ENCODE measurements at regions not wholly inside any gene's neighbourhood (a gene's known extent, or its start where the extent isn't known, plus 50 kb on each side); places are given as distances from the start of the nearest gene placed in this dataset.

DNA sequence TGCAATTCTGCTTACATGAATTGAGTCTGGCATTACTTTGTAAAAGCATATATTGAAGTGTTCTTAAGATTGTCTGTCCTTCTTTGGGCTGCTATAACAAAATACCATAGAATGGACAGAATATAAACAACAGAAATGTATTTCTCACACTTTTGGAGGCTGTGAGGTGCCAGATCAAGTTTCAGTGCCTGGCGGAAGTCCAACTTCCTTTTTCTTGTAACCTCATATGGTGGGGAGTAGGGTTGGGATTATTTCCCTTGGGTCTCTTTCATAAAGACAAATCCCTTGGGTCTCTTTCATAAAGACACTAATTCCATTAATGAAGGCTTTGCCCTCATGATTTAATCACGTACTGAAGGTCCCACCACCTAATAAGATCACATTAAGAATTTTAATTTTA lies 199.3 kb upstream of the GRID2 start:
- H3K9me3 Mint-ChIP-seq = peaks cover 0 to 7% (median 0%) of the 10 kb centered on the region in 7 donors
- no peaks in the 10 kb centered on the region for H3K27me3 ChIP-seq (ENCODE audit: control insufficient read depth in 2 of 2, insufficient read depth in 2 of 2, low read length in 2 of 2)
- H3K4me1 Mint-ChIP-seq = peaks cover 18% of the 10 kb centered on the region
- H3K4me2 ChIP-seq (replicated peaks; ENCODE audit: extremely low read depth, low read length, poor library complexity, severe bottlenecking) = no peak overlapping the region
- H3K27me3 Mint-ChIP-seq (ENCODE audit: low read depth in 3 of 3) = no peaks in the 10 kb centered on the region
- H3K9me3 ChIP-seq (replicated peaks in 1 of 2; ENCODE audit: control insufficient read depth in 1 of 2, insufficient read depth in 1 of 2, low read length in 2 of 2) = no peaks in the 10 kb centered on the region
- H3K36me3 Mint-ChIP-seq = no peaks in the 10 kb centered on the region
- H3K27ac ChIP-seq (ENCODE audit: low read depth in 1 of 2, low read length in 2 of 2) = no peak overlapping the region
- H3K4me3 Mint-ChIP-seq = no peak overlapping the region
- no peaks in the 10 kb centered on the region for H4K20me1 ChIP-seq (ENCODE audit: insufficient read depth, low read length)
- no peaks in the 10 kb centered on the region for H3K36me3 ChIP-seq (replicated peaks in 1 of 2; ENCODE audit: control insufficient read depth in 1 of 2, insufficient read depth in 2 of 2, low read length in 2 of 2)
- no peak overlapping the region for H3K9ac ChIP-seq (ENCODE audit: insufficient read depth, low read length, poor library complexity, severe bottlenecking)
- H3K27ac Mint-ChIP-seq = peak overlapping the region in 1 of 7 donors; percentile 51
- no CpG with 5 or more reads among the region's 2 CpGs for WGBS (ENCODE audit: insufficient coverage)
- peak in 2 of 3 donors; percentile 32 for DNase-seq
- H3K79me2 ChIP-seq (ENCODE audit: insufficient read depth, low read length) = no peaks in the 10 kb centered on the region
- H3K4me1 ChIP-seq (ENCODE audit: control insufficient read depth in 1 of 2, insufficient read depth in 2 of 2, low read length in 2 of 2) = peaks cover 0 to 18% of the 10 kb centered on the region in 2 donors
- intact Hi-C loops (cut with micrococcal nuclease) = no loop called here
- H2AFZ ChIP-seq (ENCODE audit: insufficient read depth, low read depth, low read length, poor library complexity, severe bottlenecking) = no peak overlapping the region
- H3K4me3 ChIP-seq (replicated peaks in 1 of 3; ENCODE audit: low read depth in 2 of 3, low read length in 3 of 3) = no peak overlapping the region
- TF ChIP-seq, protein P1, sequence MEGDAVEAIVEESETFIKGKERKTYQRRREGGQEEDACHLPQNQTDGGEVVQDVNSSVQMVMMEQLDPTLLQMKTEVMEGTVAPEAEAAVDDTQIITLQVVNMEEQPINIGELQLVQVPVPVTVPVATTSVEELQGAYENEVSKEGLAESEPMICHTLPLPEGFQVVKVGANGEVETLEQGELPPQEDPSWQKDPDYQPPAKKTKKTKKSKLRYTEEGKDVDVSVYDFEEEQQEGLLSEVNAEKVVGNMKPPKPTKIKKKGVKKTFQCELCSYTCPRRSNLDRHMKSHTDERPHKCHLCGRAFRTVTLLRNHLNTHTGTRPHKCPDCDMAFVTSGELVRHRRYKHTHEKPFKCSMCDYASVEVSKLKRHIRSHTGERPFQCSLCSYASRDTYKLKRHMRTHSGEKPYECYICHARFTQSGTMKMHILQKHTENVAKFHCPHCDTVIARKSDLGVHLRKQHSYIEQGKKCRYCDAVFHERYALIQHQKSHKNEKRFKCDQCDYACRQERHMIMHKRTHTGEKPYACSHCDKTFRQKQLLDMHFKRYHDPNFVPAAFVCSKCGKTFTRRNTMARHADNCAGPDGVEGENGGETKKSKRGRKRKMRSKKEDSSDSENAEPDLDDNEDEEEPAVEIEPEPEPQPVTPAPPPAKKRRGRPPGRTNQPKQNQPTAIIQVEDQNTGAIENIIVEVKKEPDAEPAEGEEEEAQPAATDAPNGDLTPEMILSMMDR (IDR thresholded peaks at IDR 0.05) = no peak

DNA sequence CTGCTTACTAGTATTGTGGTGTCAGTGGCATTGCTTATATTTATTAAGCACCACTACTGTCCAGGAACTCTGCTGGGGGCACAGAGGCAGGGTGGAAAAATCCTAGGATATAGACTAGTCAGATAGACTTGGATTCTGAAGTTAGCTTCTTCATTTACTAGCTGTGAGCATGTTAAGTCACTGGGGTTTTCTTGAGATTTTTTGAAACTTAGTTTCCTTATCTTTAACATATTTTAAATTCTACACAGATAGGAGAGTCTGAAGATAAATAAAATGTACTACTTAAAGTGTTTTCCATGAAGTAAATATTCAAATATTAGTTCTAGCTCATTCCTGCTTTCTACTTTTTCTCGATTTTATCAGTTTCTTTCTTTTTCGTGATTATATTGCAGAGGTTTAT lies 196.9 kb upstream of the GRID2 start:
- no peak overlapping the region for H3K4me3 Mint-ChIP-seq

More for the DNA sequence above, 196.9 kb upstream of the GRID2 start:
- Mint-ChIP-seq H3K36me3 (no peaks in the 10 kb centered on the region), H3K27ac (no peak overlapping the region), H3K27me3 (ENCODE audit: low read depth in 3 of 3) (peaks cover 0 to 2% (median 0%) of the 10 kb centered on the region in 3 donors), H3K9me3 (peaks cover 0 to 7% (median 0%) of the 10 kb centered on the region in 7 donors), H3K4me1 (peaks cover 10% of the 10 kb centered on the region)
- H3K4me2 ChIP-seq (replicated peaks; ENCODE audit: extremely low read depth, low read length, poor library complexity, severe bottlenecking) = no peak overlapping the region
- no peaks in the 10 kb centered on the region for H3K9me3 ChIP-seq (replicated peaks in 1 of 2; ENCODE audit: control insufficient read depth in 1 of 2, insufficient read depth in 1 of 2, low read length in 2 of 2)
- H4K20me1 ChIP-seq (ENCODE audit: insufficient read depth, low read length) = no peaks in the 10 kb centered on the region
- H3K79me2 ChIP-seq (ENCODE audit: insufficient read depth, low read length) = no peaks in the 10 kb centered on the region
- no peak overlapping the region for H2AFZ ChIP-seq (ENCODE audit: insufficient read depth, low read depth, low read length, poor library complexity, severe bottlenecking)
- TF ChIP-seq, protein P1 (IDR thresholded peaks at IDR 0.05) = no peak
- no peaks in the 10 kb centered on the region for H3K27me3 ChIP-seq (ENCODE audit: control insufficient read depth in 2 of 2, insufficient read depth in 2 of 2, low read length in 2 of 2)
- H3K4me3 ChIP-seq (replicated peaks in 1 of 3; ENCODE audit: low read depth in 2 of 3, low read length in 3 of 3) = no peak overlapping the region
- DNase-seq = no peak
- intact Hi-C loops (cut with micrococcal nuclease) = no loop called here
- no peak overlapping the region for H3K27ac ChIP-seq (ENCODE audit: low read depth in 1 of 2, low read length in 2 of 2)
- WGBS (ENCODE audit: insufficient coverage) = no CpG with 5 or more reads among the region's 2 CpGs
- H3K36me3 ChIP-seq (replicated peaks in 1 of 2; ENCODE audit: control insufficient read depth in 1 of 2, insufficient read depth in 2 of 2, low read length in 2 of 2) = no peaks in the 10 kb centered on the region
- H3K9ac ChIP-seq (ENCODE audit: insufficient read depth, low read length, poor library complexity, severe bottlenecking) = no peak overlapping the region
- H3K4me1 ChIP-seq (ENCODE audit: control insufficient read depth in 1 of 2, insufficient read depth in 2 of 2, low read length in 2 of 2) = peaks cover 0 to 11% of the 10 kb centered on the region in 2 donors
